Hematopoietic multipotent progenitor cell treated with erythropoietin and hydrocortisone succinate and interleukin-3 and kit ligand, for 15 days (in vitro differentiated cells): ENCODE measurements at regions not wholly inside any gene's neighbourhood (a gene's known extent, or its start where the extent isn't known, plus 50 kb on each side); places are given as distances from the start of the nearest gene placed in this dataset.
"Not testable (repeated sequence)": the region's sequence is repeated elsewhere in the genome, so short reads cannot be mapped to it uniquely, and the experiment has no call there.

ENCODE experiments used
- DNase-seq: peaks from one replicate; pipeline ENCODE4 v3.0.0-alpha.2; 2015; ENCODE audit warnings: low spot score

- no peak for DNase-seq
These were observed 134.7 kb upstream of the FOXP2 start for GRCh38 chr7:114279901-114280300.

DNA sequence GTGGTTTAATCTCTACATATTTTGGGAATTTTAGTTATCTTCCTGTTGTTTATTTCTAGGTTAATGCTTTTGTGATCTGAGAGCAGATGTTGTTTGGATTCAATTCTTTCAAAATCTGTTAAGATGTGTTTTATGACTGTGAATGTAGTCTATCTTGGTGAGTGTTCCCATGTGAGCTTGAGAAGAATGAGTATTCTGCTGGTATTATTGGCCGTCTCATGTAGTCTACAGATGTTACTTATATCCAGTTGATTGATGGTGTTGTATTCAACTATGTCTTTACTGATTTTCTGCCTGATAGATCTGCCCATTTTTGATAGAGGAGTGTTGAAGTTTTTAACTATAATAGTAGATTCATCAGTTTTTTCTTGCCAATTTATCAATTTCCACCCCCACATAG, 141.4 kb upstream of the FOXP2 start:
- no peak for DNase-seq

- no peak for DNase-seq
These were observed 144.9 kb upstream of the FOXP2 start for GRCh38 chr7:114269714-114270113.

GRCh38 chr7:114267550-114267949, 147.1 kb upstream of the FOXP2 start:
- DNase-seq, result not testable (repeated sequence)

- no peak for DNase-seq
These were observed 150.6 kb upstream of the FOXP2 start for GRCh38 chr7:114264023-114264422.

DNA sequence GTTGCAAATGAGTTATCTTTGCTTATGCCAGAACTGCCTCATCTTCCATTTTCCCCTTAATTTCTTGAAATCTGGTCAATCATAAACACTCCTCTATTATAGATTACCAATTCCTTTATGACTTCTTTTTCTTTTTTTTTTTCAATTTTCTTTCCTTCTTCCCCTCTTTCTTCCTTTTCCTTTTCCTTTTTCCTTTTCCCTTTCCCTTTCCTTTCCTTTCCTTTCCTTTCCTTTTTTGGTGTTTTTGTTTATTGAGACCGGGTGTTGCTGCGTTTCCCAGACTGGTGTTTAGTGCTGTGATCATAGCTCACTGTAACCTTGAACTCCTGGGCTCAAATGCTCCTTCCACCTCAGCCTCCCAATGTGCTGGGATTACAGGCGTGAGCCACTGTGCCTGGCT, 151.4 kb upstream of the FOXP2 start:
- no peak for DNase-seq

GRCh38 chr7:114255404-114255841, 159.2 kb upstream of the FOXP2 start:
- no peak for DNase-seq

- DNase-seq, result no peak
These were observed 171.0 kb upstream of the FOXP2 start for GRCh38 chr7:114243646-114244045.

GRCh38 chr7:114242992-114243507, 171.6 kb upstream of the FOXP2 start:
- no peak for DNase-seq

DNA sequence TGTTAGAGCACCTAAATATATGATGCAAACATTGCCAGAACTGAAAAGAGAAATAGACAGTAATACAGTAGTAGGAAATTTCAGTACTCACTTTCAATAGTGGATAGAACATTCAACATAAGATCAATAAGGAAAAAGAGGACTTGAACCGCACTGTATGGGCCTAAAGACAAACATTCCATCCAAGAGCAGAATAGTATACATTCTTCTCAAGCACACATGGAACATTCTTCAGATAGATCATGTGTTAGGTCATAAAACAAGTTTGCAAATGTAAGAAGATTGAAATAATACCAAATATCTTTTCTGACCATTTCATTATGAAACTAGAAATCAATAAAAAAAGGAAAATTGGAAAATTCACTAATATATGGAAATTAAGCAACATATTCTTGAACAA, 185.4 kb upstream of the FOXP2 start:
- no peak for DNase-seq

DNA sequence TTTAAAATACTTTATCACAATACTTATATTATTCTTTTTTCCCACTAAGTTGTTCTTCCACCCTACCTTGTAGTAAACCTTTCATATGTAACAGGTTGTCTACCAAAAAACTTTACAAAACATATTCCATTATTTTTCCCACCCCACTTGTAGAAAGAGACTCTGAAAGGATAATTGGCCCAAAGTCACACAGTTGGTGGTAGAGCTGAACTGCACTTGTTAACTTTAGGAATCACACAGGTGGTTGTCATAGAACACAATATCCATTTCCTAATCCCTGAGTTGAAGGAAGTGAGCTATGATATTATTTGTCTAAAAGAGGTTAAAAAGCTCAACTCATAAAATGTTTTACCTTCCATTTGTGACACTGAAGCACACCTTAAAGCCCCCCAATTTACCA, 188.8 kb upstream of the FOXP2 start:
- DNase-seq, result no peak

GRCh38 chr7:114218283-114218682, 196.3 kb upstream of the FOXP2 start:
- DNase-seq, result no peak

GRCh38 chr7:114217026-114217806, 197.4 kb upstream of the FOXP2 start:
- no peak for DNase-seq

- DNase-seq, result no peak
These were observed 200.1 kb upstream of the FOXP2 start for GRCh38 chr7:114214466-114214865.

GRCh38 chr7:114212721-114213429, 201.7 kb upstream of the FOXP2 start:
- no peak for DNase-seq

DNA sequence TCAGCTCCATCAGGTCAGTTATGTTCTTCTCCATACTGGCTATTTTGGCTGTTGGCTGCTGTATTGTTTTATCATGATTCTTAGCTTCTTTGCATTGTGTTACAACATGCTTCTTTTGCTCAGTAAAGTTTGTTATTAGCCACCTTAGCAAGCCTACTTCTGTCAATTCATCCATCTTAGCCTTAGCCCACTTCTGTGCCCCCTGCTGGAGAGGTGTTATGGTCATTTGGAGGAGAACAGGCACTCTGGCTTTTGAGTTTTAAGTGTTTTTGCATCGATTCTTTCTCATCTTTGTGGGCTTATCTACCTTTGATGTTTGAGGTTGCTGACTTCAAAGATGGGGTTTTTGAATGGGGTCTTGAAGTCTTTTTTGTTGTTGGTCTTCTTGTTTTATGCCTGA, 204.6 kb upstream of the FOXP2 start:
- no peak for DNase-seq

GRCh38 chr7:114206688-114207087, 207.9 kb upstream of the FOXP2 start:
- DNase-seq, result no peak

- DNase-seq, result no peak
These were observed 218.1 kb upstream of the FOXP2 start for GRCh38 chr7:114196517-114196916.

GRCh38 chr7:114190387-114190786, 224.2 kb upstream of the FOXP2 start:
- DNase-seq, result no peak

DNA sequence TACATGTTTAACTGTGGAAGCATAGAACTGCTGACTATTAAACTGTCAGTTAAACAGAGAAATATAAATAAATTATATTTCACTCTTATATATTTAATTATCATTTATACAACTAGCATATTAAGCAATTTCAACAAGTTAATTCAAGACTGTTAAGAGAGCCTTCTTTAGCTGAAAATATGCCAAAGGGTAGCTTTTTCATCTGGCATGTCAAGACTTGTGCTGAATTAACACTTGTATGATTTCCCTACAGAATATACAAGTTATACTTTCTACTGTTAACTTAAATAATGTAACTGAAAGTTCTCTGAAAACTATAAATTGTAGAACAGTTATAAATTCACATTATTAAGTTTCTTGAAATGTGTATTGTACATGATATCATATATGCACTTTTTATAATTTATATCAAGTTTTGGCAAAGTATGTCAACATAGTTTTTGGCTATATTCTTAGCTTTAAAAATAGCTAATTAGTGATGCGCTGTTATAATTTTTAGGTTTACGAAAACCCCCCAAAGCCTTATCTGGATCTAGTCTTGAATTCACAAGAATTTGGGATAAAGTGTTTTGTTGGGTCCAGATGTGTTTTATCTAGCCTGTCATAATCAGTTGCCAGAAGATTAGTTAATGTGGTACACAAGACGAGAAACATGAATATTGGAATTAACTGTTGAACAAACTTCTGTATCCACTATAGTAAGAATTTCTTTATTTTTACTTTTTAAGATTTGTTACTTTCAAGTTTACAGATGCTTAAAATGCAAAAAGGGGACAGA, 231.1 kb upstream of the FOXP2 start:
- DNase-seq, result no peak

DNA sequence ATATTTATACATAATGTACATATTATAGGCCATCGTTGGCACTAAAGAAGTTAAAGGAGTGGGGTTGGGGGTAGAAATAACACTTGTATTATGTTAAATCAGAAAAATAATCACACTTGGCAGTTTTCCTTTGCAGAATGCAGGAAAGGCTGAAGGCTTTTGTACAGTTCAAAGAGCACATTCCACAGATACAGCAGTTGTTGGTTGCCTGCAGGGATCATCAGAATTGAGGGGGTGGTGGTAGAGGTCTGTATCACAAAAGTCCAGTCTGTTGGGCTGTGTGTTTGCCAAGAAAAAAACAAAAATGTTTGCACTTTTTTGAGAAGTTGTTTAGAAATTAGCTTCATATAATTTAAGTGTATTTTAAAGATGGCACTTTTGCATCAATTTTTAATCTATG, 231.8 kb upstream of the FOXP2 start:
- no peak for DNase-seq

- DNase-seq, result no peak
These were observed 233.3 kb upstream of the FOXP2 start for GRCh38 chr7:114181280-114181679.
